ENCODE measurements at regions not wholly inside any gene's neighbourhood (a gene's known extent, or its start where the extent isn't known, plus 50 kb on each side); places are given as distances from the start of the nearest gene placed in this dataset.

GRCh38 chr20:39111359-39112177 lies 149.4 kb downstream of the DHX35 start:
- no peaks in the 10 kb centered on the region for H3K27me3 ChIP-seq (ENCODE audit: low read length)
- no peak overlapping the region for H3K4me2 ChIP-seq (ENCODE audit: low read depth, low read length, poor library complexity, severe bottlenecking)
- H3F3A ChIP-seq (ENCODE audit: insufficient read depth) = no peaks in the 10 kb centered on the region
- no peaks in the 10 kb centered on the region for H3K36me3 ChIP-seq (ENCODE audit: low read length)
- no peak overlapping the region for H3K27ac ChIP-seq (ENCODE audit: low read depth, low read length)
- no peaks in the 10 kb centered on the region for H3K79me2 ChIP-seq (ENCODE audit: insufficient read depth, low read length)
- no peak overlapping the region for H3K4me3 ChIP-seq (ENCODE audit: insufficient read depth, low read length, poor library complexity, severe bottlenecking)
- no peaks in the 10 kb centered on the region for H3K9me2 ChIP-seq (replicated peaks; ENCODE audit: insufficient read depth, low read length)
- no peak overlapping the region for H2AFZ ChIP-seq (ENCODE audit: low read depth, low read length, severe bottlenecking)
- TF ChIP-seq CTCF (IDR thresholded peaks at IDR 0.05; ENCODE audit: insufficient read depth, low read length, poor library complexity, severe bottlenecking) (no peak), EZH2phosphoT487 (conservative IDR thresholded peaks at IDR 0.05; ENCODE audit: low read length) (no peak)
- H3K9me3 ChIP-seq (ENCODE audit: insufficient read depth, low read length) = no peaks in the 10 kb centered on the region
- no peak overlapping the region for H3K9ac ChIP-seq (ENCODE audit: low read length)
- no peaks in the 10 kb centered on the region for H4K20me1 ChIP-seq (ENCODE audit: low read depth, low read length)

DNA sequence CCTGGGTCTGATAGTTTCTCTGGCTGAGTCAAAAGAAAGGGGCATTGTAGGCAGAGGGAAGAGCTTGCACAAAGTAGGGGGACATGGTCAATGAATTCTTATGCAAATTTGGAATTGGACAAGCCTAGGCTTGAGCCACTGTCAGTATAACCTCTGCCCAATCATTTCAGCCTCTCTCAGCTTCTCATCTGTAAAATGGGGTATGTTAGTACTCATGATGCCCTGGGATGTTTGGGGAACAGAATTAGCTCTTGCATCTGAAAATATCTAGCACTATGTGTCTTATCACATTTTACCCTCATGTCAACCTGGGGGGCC lies 148.6 kb downstream of the DHX35 start:
- H3K36me3 ChIP-seq (ENCODE audit: low read length) = no peaks in the 10 kb centered on the region
- H4K20me1 ChIP-seq (ENCODE audit: low read depth, low read length) = no peaks in the 10 kb centered on the region
- no peaks in the 10 kb centered on the region for H3K79me2 ChIP-seq (ENCODE audit: insufficient read depth, low read length)
- no peak overlapping the region for H3K4me3 ChIP-seq (ENCODE audit: insufficient read depth, low read length, poor library complexity, severe bottlenecking)
- H3K27ac ChIP-seq (ENCODE audit: low read depth, low read length) = no peak overlapping the region
- no peak overlapping the region for H2AFZ ChIP-seq (ENCODE audit: low read depth, low read length, severe bottlenecking)
- no peaks in the 10 kb centered on the region for H3K27me3 ChIP-seq (ENCODE audit: low read length)
- no peaks in the 10 kb centered on the region for H3K9me2 ChIP-seq (replicated peaks; ENCODE audit: insufficient read depth, low read length)
- no peaks in the 10 kb centered on the region for H3K9me3 ChIP-seq (ENCODE audit: insufficient read depth, low read length)
- TF ChIP-seq EZH2phosphoT487 (conservative IDR thresholded peaks at IDR 0.05; ENCODE audit: low read length) (no peak), CTCF (IDR thresholded peaks at IDR 0.05; ENCODE audit: insufficient read depth, low read length, poor library complexity, severe bottlenecking) (no peak)
- H3K9ac ChIP-seq (ENCODE audit: low read length) = no peak overlapping the region
- H3K4me2 ChIP-seq (ENCODE audit: low read depth, low read length, poor library complexity, severe bottlenecking) = no peak overlapping the region
- H3F3A ChIP-seq (ENCODE audit: insufficient read depth) = no peaks in the 10 kb centered on the region

- H4K20me1 ChIP-seq (ENCODE audit: low read depth, low read length) = no peaks in the 10 kb centered on the region
- H3K27me3 ChIP-seq (ENCODE audit: low read length) = no peaks in the 10 kb centered on the region
- no peaks in the 10 kb centered on the region for H3F3A ChIP-seq (ENCODE audit: insufficient read depth)
- no peaks in the 10 kb centered on the region for H3K9me2 ChIP-seq (replicated peaks; ENCODE audit: insufficient read depth, low read length)
- no peaks in the 10 kb centered on the region for H3K36me3 ChIP-seq (ENCODE audit: low read length)
- TF ChIP-seq EZH2phosphoT487 (conservative IDR thresholded peaks at IDR 0.05; ENCODE audit: low read length) = no peak
- TF ChIP-seq CTCF (IDR thresholded peaks at IDR 0.05; ENCODE audit: insufficient read depth, low read length, poor library complexity, severe bottlenecking) = no peak
- H3K27ac ChIP-seq (ENCODE audit: low read depth, low read length) = no peak overlapping the region
- H3K4me2 ChIP-seq (ENCODE audit: low read depth, low read length, poor library complexity, severe bottlenecking) = no peak overlapping the region
- H3K9me3 ChIP-seq (ENCODE audit: insufficient read depth, low read length) = no peaks in the 10 kb centered on the region
- H3K79me2 ChIP-seq (ENCODE audit: insufficient read depth, low read length) = no peaks in the 10 kb centered on the region
- H2AFZ ChIP-seq (ENCODE audit: low read depth, low read length, severe bottlenecking) = no peak overlapping the region
- no peak overlapping the region for H3K9ac ChIP-seq (ENCODE audit: low read length)
- H3K4me3 ChIP-seq (ENCODE audit: insufficient read depth, low read length, poor library complexity, severe bottlenecking) = no peak overlapping the region
Observed at GRCh38 chr20:39109933-39110818, 148.0 kb downstream of the DHX35 start.

All from SU-DHL-6 (cell line).